Stimulated activated naive B cell treated with anti-CD40 and anti-IgM and Interleukin-4, amounts not matched to agents 10 μg/mL and 1 μg/mL and 100 μg/mL, for 72 hours (primary cell): ENCODE measurements at regions not wholly inside any gene's neighbourhood (a gene's known extent, or its start where the extent isn't known, plus 50 kb on each side); places are given as distances from the start of the nearest gene placed in this dataset.
"Not testable (repeated sequence)": the region's sequence is repeated elsewhere in the genome, so short reads cannot be mapped to it uniquely, and the experiment has no call there.

Source experiments
- ATAC-seq, 2 donors: fragments of 150-1000 bp; cut with Tn5 transposase; replicated peaks; 2 replicates each; pipeline ENCODE4 v1.10.0; 2021; ENCODE audit warnings: moderate library complexity in 1 of 2
- DNase-seq: peaks from one replicate; pipeline ENCODE4 v3.0.0; 2021
- H3K27ac Mint-ChIP-seq: one replicate; pipeline ENCODE4 v1.8.0; 2022; ENCODE audit warnings: mild to moderate bottlenecking, mixed read lengths
- H3K27me3 Mint-ChIP-seq, 2 donors: one replicate each; pipeline ENCODE4 v1.8.0; 2022; ENCODE audit warnings: mixed read lengths in 2 of 2
- H3K36me3 Mint-ChIP-seq, 2 donors: one replicate each; pipeline ENCODE4 v1.8.0; 2022; ENCODE audit warnings: mixed read lengths in 2 of 2, mild to moderate bottlenecking in 1 of 2
- H3K4me1 Mint-ChIP-seq, 2 donors: one replicate each; pipeline ENCODE4 v1.8.0; 2022; ENCODE audit warnings: mixed read lengths in 2 of 2, mild to moderate bottlenecking in 1 of 2
- H3K4me3 Mint-ChIP-seq, 2 donors: one replicate each; pipeline ENCODE4 v1.8.0; 2022; ENCODE audit warnings: mild to moderate bottlenecking in 2 of 2, mixed read lengths in 2 of 2, moderate library complexity in 1 of 2
- H3K9me3 Mint-ChIP-seq, 2 donors: one replicate each; pipeline ENCODE4 v1.8.0; 2022; ENCODE audit warnings: mixed read lengths in 2 of 2, mild to moderate bottlenecking in 1 of 2

GRCh38 chr4:128548381-128548780 lies 260.8 kb upstream of the PGRMC2 start:
- H3K4me1 Mint-ChIP-seq, result peaks cover 6 to 8% of the 10 kb centered on the region in 2 donors
- no peak overlapping the region for H3K27ac Mint-ChIP-seq
- ATAC-seq, result no peak
- H3K27me3 Mint-ChIP-seq, result peaks cover 17 to 21% of the 10 kb centered on the region in 2 donors
- H3K4me3 Mint-ChIP-seq, result no peak overlapping the region
- peaks cover 3 to 4% of the 10 kb centered on the region in 2 donors for H3K9me3 Mint-ChIP-seq
- DNase-seq, result no peak
- H3K36me3 Mint-ChIP-seq, result no peaks in the 10 kb centered on the region

- no peaks in the 10 kb centered on the region for H3K4me1 Mint-ChIP-seq
- H3K9me3 Mint-ChIP-seq, result peaks cover 0 to 2% of the 10 kb centered on the region in 2 donors
- no peak overlapping the region for H3K27ac Mint-ChIP-seq
- H3K36me3 Mint-ChIP-seq, result no peaks in the 10 kb centered on the region
- no peak for DNase-seq
- ATAC-seq, result no peak
- H3K27me3 Mint-ChIP-seq, result peaks cover 5 to 7% of the 10 kb centered on the region in 2 donors
- H3K4me3 Mint-ChIP-seq, result no peak overlapping the region
Observed at GRCh38 chr4:128544272-128544671, 256.7 kb upstream of the PGRMC2 start.

GRCh38 chr4:128543696-128544095 lies 256.1 kb upstream of the PGRMC2 start:
- Mint-ChIP-seq H3K4me1 (no peaks in the 10 kb centered on the region), H3K27me3 (peaks cover 5 to 7% of the 10 kb centered on the region in 2 donors), H3K9me3 (peaks cover 0 to 2% of the 10 kb centered on the region in 2 donors), H3K4me3 (no peak overlapping the region), H3K36me3 (no peaks in the 10 kb centered on the region), H3K27ac (no peak overlapping the region)
- ATAC-seq (no peak), DNase-seq (no peak)

GRCh38 chr4:128542047-128542446 lies 254.4 kb upstream of the PGRMC2 start:
- no peak for ATAC-seq
- no peak for DNase-seq
- H3K4me1 Mint-ChIP-seq, result no peaks in the 10 kb centered on the region
- no peak overlapping the region for H3K4me3 Mint-ChIP-seq
- peaks cover 0 to 2% of the 10 kb centered on the region in 2 donors for H3K9me3 Mint-ChIP-seq
- no peak overlapping the region for H3K27ac Mint-ChIP-seq
- peaks cover under 1 to 1% of the 10 kb centered on the region in 2 donors for H3K27me3 Mint-ChIP-seq
- no peaks in the 10 kb centered on the region for H3K36me3 Mint-ChIP-seq

GRCh38 chr4:128540122-128540521 lies 252.5 kb upstream of the PGRMC2 start:
- no peak for ATAC-seq
- Mint-ChIP-seq H3K36me3 (no peaks in the 10 kb centered on the region), H3K27ac (no peak overlapping the region), H3K4me1 (no peaks in the 10 kb centered on the region), H3K4me3 (no peak overlapping the region), H3K9me3 (peaks cover 0 to 4% of the 10 kb centered on the region in 2 donors), H3K27me3 (no peaks in the 10 kb centered on the region)
- no peak for DNase-seq

GRCh38 chr4:128538111-128538882 lies 250.7 kb upstream of the PGRMC2 start:
- Mint-ChIP-seq H3K36me3 (no peaks in the 10 kb centered on the region), H3K4me3 (no peak overlapping the region), H3K27me3 (peaks cover 5 to 12% of the 10 kb centered on the region in 2 donors), H3K9me3 (peaks cover 0 to 2% of the 10 kb centered on the region in 2 donors), H3K27ac (no peak overlapping the region), H3K4me1 (no peaks in the 10 kb centered on the region)
- no peak for DNase-seq
- ATAC-seq, result no peak

GRCh38 chr4:128536746-128537145 lies 249.1 kb upstream of the PGRMC2 start:
- Mint-ChIP-seq H3K4me3 (no peak overlapping the region), H3K27me3 (peaks cover 16 to 18% of the 10 kb centered on the region in 2 donors), H3K9me3 (peaks cover 0 to 2% of the 10 kb centered on the region in 2 donors), H3K27ac (no peak overlapping the region), H3K36me3 (no peaks in the 10 kb centered on the region), H3K4me1 (no peaks in the 10 kb centered on the region)
- no peak for DNase-seq
- no peak for ATAC-seq

GRCh38 chr4:128535510-128535909 lies 247.9 kb upstream of the PGRMC2 start:
- H3K27ac Mint-ChIP-seq, H3K4me3 Mint-ChIP-seq, H3K36me3 Mint-ChIP-seq, ATAC-seq, DNase-seq, H3K9me3 Mint-ChIP-seq, H3K4me1 Mint-ChIP-seq: not testable (repeated sequence)
- peaks cover 16 to 18% of the 10 kb centered on the region in 2 donors for H3K27me3 Mint-ChIP-seq

- H3K27me3 Mint-ChIP-seq, result peaks cover 11 to 14% of the 10 kb centered on the region in 2 donors
- no peaks in the 10 kb centered on the region for H3K9me3 Mint-ChIP-seq
- H3K36me3 Mint-ChIP-seq, result peaks cover 0 to 3% of the 10 kb centered on the region in 2 donors
- no peak for DNase-seq
- no peak for ATAC-seq
- H3K4me1 Mint-ChIP-seq, result peaks cover 20 to 24% of the 10 kb centered on the region in 2 donors
- H3K4me3 Mint-ChIP-seq, result no peak overlapping the region
- peak overlapping the region; percentile 31 for H3K27ac Mint-ChIP-seq
Observed at GRCh38 chr4:128528793-128529553, 241.4 kb upstream of the PGRMC2 start.

- no peak overlapping the region for H3K27ac Mint-ChIP-seq
- H3K27me3 Mint-ChIP-seq, result peaks cover 9 to 17% of the 10 kb centered on the region in 2 donors
- ATAC-seq (peak; percentile 43 to 69), DNase-seq (no peak)
- H3K4me3 Mint-ChIP-seq, result no peak overlapping the region
- peaks cover 0 to 3% of the 10 kb centered on the region in 2 donors for H3K36me3 Mint-ChIP-seq
- no peaks in the 10 kb centered on the region for H3K9me3 Mint-ChIP-seq
- peaks cover 20 to 24% of the 10 kb centered on the region in 2 donors for H3K4me1 Mint-ChIP-seq
Observed at GRCh38 chr4:128527946-128528576, 240.4 kb upstream of the PGRMC2 start.

- H3K4me1 Mint-ChIP-seq, result peaks cover 21 to 24% of the 10 kb centered on the region in 2 donors
- no peak for DNase-seq
- ATAC-seq, result no peak
- H3K27me3 Mint-ChIP-seq, result peaks cover 7 to 15% of the 10 kb centered on the region in 2 donors
- peaks cover 0 to 3% of the 10 kb centered on the region in 2 donors for H3K36me3 Mint-ChIP-seq
- H3K4me3 Mint-ChIP-seq, result no peak overlapping the region
- H3K27ac Mint-ChIP-seq, result no peak overlapping the region
- H3K9me3 Mint-ChIP-seq, result no peaks in the 10 kb centered on the region
Observed at GRCh38 chr4:128527351-128527750, 239.7 kb upstream of the PGRMC2 start.

- Mint-ChIP-seq H3K27me3 (peaks cover 14 to 19% of the 10 kb centered on the region in 2 donors), H3K4me1 (peaks cover 24 to 29% of the 10 kb centered on the region in 2 donors), H3K27ac (peak overlapping the region; percentile 60), H3K36me3 (peaks cover 0 to 3% of the 10 kb centered on the region in 2 donors), H3K9me3 (no peaks in the 10 kb centered on the region), H3K4me3 (no peak overlapping the region)
- no peak for DNase-seq
- ATAC-seq, result no peak
Observed at GRCh38 chr4:128525992-128526630, 238.5 kb upstream of the PGRMC2 start.

- Mint-ChIP-seq H3K27me3 (peaks cover 18 to 27% of the 10 kb centered on the region in 2 donors), H3K4me1 (peaks cover 26 to 33% of the 10 kb centered on the region in 2 donors), H3K4me3 (no peak overlapping the region), H3K9me3 (no peaks in the 10 kb centered on the region), H3K36me3 (peaks cover 0 to 3% of the 10 kb centered on the region in 2 donors), H3K27ac (peak overlapping the region; percentile 60)
- peak; percentile 64 to 75 for ATAC-seq
- DNase-seq, result no peak
Observed at GRCh38 chr4:128525387-128525786, 237.8 kb upstream of the PGRMC2 start.

GRCh38 chr4:128524311-128524710 lies 236.7 kb upstream of the PGRMC2 start:
- Mint-ChIP-seq H3K36me3 (peaks cover 0 to 3% of the 10 kb centered on the region in 2 donors), H3K4me1 (peaks cover 26 to 35% of the 10 kb centered on the region in 2 donors), H3K27ac (no peak overlapping the region), H3K9me3 (no peaks in the 10 kb centered on the region), H3K27me3 (peaks cover 19 to 29% of the 10 kb centered on the region in 2 donors), H3K4me3 (no peak overlapping the region)
- no peak for DNase-seq
- no peak for ATAC-seq
